GM18867 (cell line): ENCODE measurements at regions not wholly inside any gene's neighbourhood (a gene's known extent, or its start where the extent isn't known, plus 50 kb on each side); places are given as distances from the start of the nearest gene placed in this dataset.
"Not testable (repeated sequence)": the region's sequence is repeated elsewhere in the genome, so short reads cannot be mapped to it uniquely, and the experiment has no call there.

Experiments used
- ATAC-seq: cut with Tn5 transposase; IDR thresholded peaks from one replicate; pipeline ENCODE4 v1.9.1; 2021; ENCODE audit warnings: mild to moderate bottlenecking, moderate library complexity; ENCODE audit not compliant: unreplicated experiment

DNA sequence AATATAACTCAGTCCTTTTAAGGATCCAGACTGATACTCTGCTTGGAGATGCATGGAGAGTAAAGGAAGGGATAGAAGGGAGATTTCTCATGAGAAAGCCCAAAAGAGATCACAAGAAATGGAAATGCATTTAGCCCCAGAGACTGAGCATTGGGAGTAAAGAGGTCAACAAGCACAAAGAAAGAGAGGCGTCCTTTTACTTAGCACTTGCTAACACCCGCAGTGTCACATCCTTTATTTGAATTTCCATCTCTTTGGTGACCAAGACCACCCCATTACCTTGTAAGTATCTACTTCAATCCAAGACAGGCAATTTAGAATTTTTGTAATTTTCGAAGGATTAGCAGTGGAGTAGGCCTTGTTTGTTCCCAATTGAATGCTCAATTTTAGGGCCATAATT, 111.8 kb upstream of the DCC start:
- ATAC-seq, result no peak

DNA sequence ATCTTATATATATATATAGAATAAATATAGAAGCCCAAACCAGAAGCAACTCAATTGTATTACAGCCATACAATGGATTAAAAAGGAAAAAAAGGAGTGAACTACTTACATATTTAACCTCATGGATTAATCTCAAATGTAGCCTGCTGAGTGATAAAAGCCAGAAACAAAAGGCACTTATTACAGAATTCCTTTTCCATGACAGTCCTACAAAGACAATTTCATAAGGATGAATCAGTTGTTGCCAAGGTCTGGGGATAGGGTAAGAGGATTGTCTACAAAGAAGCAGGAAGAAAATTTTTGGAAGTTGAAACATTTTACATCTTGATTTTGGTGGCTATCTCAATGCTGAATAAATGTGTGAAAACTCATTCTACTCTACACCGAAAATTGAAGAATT, 103.9 kb upstream of the DCC start:
- no peak for ATAC-seq

DNA sequence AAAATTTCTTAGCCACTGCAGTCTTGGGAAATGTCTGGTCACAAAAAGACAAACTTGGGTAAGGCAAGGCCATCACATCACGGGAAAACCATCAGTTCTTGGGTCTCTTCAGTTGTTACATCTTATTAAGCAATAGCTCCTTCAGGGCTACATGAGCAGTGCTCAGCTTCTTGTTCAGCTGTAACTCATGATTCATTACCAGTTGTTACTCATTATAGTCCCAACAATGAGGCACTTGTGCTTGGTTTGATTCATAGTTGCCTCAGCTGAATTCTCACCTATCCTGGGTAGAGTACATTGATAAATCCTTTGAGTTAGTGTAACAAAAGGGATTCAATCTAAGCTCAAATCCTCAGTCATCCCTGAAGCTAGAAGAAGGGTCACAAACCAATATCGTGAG, 102.4 kb upstream of the DCC start:
- ATAC-seq, result no peak

DNA sequence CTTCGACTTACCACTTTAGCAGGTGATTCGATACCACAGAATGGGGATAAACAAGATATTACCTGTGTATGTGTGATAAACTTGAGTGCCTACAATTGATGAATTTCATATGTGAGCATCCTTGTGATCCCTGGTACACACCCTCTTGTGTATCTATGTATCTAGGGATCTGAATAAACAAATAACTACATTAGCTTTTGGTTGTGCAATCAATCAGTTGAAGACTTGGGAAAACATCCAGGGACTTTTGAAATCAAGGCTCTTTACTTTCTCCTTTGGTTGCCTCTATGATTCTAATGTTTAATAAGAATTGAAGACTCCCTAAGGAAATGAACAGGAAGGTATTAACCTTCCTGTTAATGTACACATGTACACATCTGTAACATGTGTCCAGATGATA, 97.3 kb upstream of the DCC start:
- ATAC-seq, result no peak

DNA sequence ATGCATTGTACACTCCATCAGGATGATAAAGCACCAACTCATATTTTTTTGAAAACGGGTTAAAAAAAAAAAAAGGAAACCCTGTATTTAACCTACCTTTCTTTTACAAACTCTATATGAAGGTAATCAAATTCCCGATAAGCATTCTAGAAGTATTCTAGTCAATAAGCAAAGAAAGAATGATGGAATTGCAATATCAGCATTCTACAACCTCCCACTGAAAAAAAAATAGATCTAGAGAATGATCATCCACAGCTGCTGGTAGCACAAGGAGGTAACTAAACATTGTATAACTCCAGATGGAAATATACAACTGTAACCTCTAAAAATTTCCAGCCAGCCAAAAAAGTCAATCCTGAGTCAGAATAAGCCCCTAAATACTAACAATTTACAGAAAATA, 95.3 kb upstream of the DCC start:
- no peak for ATAC-seq

DNA sequence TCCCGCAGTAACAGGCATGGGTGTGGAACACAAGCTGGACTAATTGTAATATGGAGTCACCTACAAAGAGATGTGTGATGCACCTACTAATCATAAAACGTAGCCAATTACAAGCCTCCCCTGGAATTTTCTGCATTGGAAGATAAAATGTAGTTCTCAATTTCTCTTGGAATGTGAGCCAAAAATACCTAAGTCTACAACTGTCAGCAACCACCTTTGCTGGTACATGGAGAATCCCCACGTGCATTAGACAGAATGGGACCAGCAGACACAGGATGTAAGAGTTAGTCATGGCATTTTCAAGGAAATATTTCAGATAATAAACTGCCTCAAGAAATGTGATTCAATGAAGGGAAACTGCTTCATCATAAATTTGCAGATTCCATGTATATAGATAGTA, 85.6 kb upstream of the DCC start:
- no peak for ATAC-seq

DNA sequence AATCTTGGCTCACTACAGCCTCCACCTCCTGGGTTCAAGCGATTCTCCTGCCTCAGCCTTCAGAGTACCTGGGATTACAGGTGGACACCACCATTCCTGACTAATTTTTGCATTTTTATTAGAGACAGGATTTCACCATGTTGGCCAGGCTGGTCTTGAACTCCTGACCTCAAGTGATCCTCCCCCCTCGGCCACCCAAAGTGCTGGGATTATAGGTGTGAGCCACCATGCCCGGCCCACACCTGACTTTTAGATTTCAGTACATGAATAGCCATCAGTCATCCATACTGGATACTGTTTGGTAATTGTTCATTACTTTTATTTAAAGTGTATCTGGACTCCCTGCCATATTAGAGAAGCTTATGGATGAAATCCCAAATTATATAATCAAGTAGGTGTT, 82.6 kb upstream of the DCC start:
- not testable (repeated sequence) for ATAC-seq

DNA sequence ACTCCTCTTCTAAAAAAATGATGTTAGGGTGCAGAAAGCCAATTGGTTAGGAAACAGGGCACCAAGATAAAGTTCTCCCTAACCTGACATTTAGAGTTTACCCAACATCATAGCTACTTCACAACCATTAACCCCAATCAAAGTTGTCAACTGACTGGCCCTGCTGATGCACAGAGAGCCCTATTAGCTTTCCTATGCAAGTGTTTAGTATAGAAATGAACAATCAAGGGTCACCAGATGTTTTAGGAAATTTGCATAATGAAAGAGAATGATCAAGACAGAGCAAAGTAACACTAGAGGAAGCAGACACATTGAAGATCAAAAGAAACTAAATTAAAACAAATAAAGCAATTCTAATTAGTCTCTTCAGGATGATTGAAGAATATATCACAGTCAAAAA, 64.2 kb upstream of the DCC start:
- ATAC-seq, result peak; percentile 73

DNA sequence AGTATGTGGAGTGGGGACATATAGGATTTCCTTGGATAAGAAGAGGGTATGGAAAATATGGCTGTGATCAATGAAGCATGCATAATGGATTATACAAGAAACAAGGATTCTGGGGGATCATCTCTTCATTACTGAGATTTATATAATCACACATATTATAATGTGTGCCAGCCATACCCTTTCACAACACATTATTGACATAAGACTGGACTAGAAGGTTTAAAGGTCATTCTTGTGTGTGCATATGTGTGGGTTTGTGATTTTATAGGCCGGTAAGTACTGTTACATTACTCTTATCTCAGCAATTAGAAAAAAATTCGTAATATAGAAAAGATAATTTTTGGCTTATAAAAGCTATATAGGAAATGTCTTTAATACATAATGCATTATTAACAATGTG, 62.2 kb upstream of the DCC start:
- ATAC-seq, result no peak

DNA sequence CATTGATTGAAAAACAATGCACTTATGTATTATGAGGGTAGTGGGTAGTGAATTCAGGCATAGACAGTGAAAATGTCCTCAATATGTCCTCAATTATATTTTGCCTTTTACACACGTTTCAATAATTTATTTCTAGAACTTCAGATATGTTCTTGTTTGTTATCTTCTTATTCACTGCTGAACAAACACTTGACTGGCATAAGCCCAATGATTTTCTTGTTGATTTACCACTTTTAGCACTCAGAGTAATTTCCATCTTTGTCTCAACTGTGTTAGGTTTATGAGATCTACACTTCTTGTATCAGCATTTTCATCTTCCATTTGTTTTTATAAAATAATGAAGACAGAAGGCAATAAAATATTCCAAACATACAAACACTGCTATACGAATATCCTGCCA, 61.8 kb upstream of the DCC start:
- no peak for ATAC-seq

DNA sequence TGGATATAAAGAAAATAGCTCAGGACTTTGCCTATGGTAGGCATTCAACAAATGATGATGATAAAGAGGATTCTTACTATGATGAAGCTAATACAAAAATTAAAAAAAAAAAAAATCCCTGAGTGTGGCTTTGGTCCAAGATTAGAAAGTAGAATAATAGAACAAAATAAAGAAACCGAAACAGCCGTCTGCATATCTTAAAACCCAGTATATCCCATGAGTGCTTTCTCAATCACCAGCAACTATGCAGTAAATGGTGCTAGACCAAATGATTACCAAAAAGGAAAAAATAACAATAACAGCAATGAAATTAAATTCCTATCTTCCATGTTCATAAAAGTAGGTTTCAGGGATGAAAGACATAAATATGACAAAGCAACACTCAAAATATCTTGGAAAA, 59.3 kb upstream of the DCC start:
- no peak for ATAC-seq

DNA sequence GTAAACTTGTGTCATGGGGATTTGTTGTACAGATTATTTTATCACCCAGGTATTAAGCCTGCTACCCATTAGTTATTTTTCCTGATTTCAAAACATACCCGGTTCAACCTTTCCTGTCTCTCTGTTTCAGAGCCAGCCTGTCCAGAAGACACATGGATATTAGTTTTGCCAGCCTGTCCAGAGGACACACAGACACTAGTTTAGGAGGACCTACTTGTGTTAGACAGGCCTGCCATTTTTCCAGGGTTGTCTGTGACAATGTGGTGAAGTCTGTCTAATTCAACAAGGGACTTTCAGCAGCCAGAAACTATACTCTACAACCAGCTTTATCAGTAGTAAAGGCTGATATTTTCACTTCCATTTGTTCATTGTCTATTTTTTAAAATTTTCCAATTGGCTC, 56.1 kb upstream of the DCC start:
- ATAC-seq, result no peak

DNA sequence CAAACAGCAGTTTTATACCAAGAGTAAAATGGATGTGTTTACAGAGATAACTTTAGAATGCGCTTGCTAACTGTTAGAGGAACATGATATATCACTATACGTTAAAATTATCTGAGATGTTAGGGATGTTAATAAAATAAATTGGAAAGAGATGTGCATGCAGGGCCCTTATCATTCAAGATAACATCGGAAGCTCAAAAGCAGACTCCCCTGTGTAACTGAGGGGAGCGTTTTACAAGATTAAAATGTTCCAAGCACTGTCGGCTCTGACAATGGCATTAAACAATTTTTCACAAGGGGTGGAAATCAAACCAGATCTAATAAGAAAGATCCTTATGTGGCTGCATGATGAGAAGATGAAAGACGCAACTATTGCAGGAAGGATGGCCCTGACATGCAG, 53.3 kb upstream of the DCC start:
- no peak for ATAC-seq

DNA sequence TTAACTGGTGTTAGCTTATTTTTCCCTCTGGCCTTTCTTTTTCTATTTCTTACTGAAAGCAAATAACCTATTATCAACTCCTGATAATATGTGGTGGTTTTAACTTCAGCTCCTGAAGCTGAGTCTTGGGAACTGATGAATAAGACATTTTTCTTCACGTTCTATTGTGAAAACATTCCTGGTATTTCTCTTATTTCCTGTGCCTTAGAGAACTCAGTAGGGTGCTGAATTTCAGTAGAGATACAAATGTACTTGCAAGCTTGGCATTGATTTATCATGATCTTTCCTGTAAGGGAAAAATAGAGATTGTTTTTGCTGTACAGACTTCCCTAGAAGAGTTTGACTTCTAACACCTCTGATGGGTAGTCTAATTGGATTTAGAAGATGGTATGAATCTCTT, 52.8 kb upstream of the DCC start:
- no peak for ATAC-seq

DNA sequence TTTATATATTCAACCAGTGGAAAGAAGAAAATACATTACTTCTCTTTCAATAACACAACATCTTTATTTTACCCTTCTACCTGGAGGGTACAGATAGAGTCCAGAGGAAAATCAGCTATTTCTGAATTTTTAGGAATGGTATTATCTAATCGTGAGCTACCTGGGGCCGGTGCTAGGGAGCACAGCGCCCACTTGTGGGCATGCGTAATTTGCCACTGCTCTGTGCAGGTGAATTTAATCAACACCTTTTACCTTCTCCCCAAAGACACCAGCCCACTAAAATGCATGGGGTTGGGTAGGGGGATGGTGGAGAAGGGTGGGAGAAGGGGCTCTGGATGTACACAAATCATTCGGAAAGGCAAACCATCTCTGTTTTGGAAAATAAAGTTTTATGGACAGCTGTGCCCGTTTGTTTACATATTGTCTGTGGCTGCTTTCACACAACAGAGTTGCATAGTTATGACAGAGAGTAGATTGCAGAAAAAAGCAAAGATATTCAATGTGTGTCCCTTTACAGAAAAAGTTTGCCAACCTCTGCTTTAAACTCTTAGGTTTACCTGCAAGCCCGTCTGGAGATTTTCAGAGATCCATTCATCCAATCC, 51.5 kb upstream of the DCC start:
- peak; percentile 82 for ATAC-seq

DNA sequence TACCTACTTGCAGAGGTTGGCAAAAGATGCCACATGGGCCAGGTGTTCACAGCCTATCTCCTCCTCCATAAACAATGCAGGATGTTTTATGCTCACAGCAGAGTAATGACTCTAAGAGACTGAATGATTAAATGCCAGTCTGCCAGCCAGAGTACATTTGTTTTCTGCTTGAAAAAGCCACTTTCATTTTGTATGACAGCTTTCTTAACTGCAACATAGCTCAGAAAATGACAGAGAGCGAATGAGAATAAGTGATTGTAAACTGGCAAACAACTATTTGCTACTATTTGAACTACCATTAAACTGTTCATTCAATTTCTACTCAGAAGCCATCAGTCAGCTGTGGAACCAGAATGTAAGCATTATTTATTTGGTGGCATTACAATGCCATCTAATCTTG, 50.6 kb upstream of the DCC start:
- no peak for ATAC-seq
